ENCODE measurements at regions not wholly inside any gene's neighbourhood (a gene's known extent, or its start where the extent isn't known, plus 50 kb on each side); places are given as distances from the start of the nearest gene placed in this dataset.
"Not testable (repeated sequence)": the region's sequence is repeated elsewhere in the genome, so short reads cannot be mapped to it uniquely, and the experiment has no call there.

DNA sequence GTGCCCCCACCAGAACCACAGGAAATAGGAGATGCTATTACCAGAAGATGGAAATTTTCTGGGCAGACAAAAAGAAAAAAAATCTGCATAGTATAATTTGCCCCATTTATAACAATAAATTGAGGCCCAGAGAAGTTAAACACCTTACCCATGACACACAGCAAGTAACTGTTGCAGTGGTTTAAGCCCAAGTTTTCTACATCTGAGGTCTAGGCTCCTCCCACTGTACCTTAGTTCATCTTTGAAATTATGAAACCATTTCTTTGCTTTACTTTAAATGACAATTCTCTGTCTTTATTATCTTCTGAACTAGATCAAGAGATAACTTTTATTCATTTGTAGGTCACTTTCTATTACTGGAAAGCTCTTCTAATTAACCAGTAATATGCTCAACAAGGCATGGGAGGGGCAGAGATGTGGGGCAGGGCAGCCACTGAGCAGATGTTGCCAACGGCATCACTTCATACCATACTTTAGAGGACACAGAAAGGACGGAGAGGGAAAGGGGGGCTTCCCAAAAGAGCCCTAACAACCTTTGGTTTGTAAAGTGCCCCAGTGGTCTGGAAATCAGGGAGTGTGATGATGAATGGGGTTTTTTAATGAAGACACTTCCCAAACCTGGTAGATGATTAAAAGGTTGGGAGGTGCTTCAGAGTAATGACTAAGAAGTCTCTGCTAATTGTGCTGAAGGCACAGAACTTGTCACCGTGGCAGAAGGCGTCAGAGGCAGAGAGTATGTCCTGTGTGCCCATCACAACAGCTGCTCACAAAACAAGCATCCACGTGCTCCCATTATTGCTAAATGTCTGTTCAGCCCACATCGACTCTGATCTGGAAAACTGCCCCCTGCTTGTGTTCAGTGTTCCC, 342.5 kb downstream of the SHQ1 start:
- Histone ChIP-seq H3K36me3 (replicated peaks; ENCODE audit: insufficient read depth, low read depth) (no peaks in the 10 kb centered on the region), H3K79me2 (no peaks in the 10 kb centered on the region), H3K4me3 (no peak overlapping the region), H4K20me1 (ENCODE audit: insufficient read depth, poor library complexity, severe bottlenecking) (no peaks in the 10 kb centered on the region), H3K4me1 (ENCODE audit: insufficient read depth) (no peaks in the 10 kb centered on the region), H3K27ac (no peak overlapping the region), H3K9me3 (ENCODE audit: low read depth) (no peaks in the 10 kb centered on the region), H3K4me2 (no peak overlapping the region), H3K9me2 (replicated peaks; ENCODE audit: insufficient read depth) (no peaks in the 10 kb centered on the region), H2AFZ (no peak overlapping the region), H3K27me3 (no peaks in the 10 kb centered on the region)
- no peak for DNase-seq (ENCODE audit: low spot score)
- 85% methylated on average over 6 of the region's 6 CpGs for WGBS (ENCODE audit: low lambda C conversion rate, missing lambda C conversion rate)
- TF ChIP-seq EZH2 (IDR thresholded peaks at IDR 0.05; ENCODE audit: borderline replicate concordance) = no peak
- TF ChIP-seq, protein P1, sequence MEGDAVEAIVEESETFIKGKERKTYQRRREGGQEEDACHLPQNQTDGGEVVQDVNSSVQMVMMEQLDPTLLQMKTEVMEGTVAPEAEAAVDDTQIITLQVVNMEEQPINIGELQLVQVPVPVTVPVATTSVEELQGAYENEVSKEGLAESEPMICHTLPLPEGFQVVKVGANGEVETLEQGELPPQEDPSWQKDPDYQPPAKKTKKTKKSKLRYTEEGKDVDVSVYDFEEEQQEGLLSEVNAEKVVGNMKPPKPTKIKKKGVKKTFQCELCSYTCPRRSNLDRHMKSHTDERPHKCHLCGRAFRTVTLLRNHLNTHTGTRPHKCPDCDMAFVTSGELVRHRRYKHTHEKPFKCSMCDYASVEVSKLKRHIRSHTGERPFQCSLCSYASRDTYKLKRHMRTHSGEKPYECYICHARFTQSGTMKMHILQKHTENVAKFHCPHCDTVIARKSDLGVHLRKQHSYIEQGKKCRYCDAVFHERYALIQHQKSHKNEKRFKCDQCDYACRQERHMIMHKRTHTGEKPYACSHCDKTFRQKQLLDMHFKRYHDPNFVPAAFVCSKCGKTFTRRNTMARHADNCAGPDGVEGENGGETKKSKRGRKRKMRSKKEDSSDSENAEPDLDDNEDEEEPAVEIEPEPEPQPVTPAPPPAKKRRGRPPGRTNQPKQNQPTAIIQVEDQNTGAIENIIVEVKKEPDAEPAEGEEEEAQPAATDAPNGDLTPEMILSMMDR (IDR thresholded peaks at IDR 0.05; ENCODE audit: poor library complexity) = no peak
- no peak for TF ChIP-seq EZH2phosphoT487 (IDR thresholded peaks at IDR 0.05; ENCODE audit: low read depth, severe bottlenecking, unreplicated experiment)

DNA sequence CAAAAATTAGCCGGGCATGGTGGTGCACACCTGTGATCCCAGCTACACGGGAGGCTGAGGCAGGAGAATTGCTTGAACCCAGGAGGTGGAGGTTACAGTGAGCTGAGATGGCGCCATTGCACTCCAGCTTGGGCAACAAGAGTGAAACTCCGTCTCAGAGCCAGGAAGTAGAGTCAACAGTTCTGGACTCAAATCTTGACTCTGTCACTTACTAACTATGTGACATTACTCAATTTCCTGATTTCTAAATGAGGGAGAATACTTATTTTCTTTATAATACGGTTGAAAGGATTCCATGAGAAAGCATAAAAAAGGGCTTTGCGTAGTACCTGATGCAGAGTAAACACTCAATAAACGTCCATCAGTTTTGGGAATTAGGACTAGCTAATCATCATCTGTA, 350.7 kb downstream of the SHQ1 start:
- H4K20me1 ChIP-seq (ENCODE audit: insufficient read depth, poor library complexity, severe bottlenecking); DNase-seq (ENCODE audit: low spot score); H3K4me1 ChIP-seq (ENCODE audit: insufficient read depth); H3K4me3 ChIP-seq; H3K36me3 ChIP-seq (replicated peaks; ENCODE audit: insufficient read depth, low read depth); H3K9me3 ChIP-seq (ENCODE audit: low read depth); H3K27ac ChIP-seq; H3K27me3 ChIP-seq; H2AFZ ChIP-seq; H3K9me2 ChIP-seq (replicated peaks; ENCODE audit: insufficient read depth); H3K4me2 ChIP-seq; H3K79me2 ChIP-seq: not testable (repeated sequence)
- WGBS (ENCODE audit: low lambda C conversion rate, missing lambda C conversion rate) = 98% methylated on average over 7 of the region's 7 CpGs

DNA sequence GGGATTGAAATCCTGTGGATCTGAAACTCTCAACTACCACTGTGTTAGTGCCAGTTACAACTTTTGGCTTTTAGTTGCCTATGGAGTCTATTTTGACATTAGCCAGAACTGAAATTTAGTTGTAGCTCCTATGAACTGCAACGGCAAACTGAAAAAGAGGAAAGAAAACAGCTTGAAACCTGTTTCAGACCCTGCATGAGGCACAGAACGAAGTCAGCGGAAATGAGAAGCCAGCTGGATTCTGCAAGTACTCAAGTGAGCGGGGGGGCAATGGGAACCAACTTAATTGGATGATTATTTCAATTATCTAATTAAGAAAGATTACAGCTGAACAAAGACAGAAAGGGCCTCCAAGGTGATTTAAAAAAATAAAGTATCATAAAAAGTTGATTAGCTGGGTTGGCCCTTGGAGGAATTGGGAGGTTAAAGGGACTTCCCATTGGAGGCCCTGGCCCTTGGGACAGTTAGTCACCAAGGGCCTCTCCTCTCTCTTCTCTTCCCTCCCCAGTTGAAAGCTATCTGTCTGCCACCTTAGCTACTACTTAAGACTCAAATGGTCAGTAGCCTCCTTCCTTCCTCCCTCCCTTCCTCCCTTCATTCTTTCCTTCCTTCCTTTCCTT, 352.1 kb downstream of the SHQ1 start:
- H3K4me1 ChIP-seq (ENCODE audit: insufficient read depth) = no peaks in the 10 kb centered on the region
- no peaks in the 10 kb centered on the region for H4K20me1 ChIP-seq (ENCODE audit: insufficient read depth, poor library complexity, severe bottlenecking)
- H3K27ac ChIP-seq = no peak overlapping the region
- no peak overlapping the region for H3K4me3 ChIP-seq
- 64% methylated on average over 4 of the region's 4 CpGs for WGBS (ENCODE audit: low lambda C conversion rate, missing lambda C conversion rate)
- DNase-seq (ENCODE audit: low spot score) = no peak
- no peaks in the 10 kb centered on the region for H3K27me3 ChIP-seq
- no peaks in the 10 kb centered on the region for H3K9me2 ChIP-seq (replicated peaks; ENCODE audit: insufficient read depth)
- no peaks in the 10 kb centered on the region for H3K79me2 ChIP-seq
- H3K36me3 ChIP-seq (replicated peaks; ENCODE audit: insufficient read depth, low read depth) = no peaks in the 10 kb centered on the region
- H3K9me3 ChIP-seq (ENCODE audit: low read depth) = no peaks in the 10 kb centered on the region
- no peak overlapping the region for H2AFZ ChIP-seq
- TF ChIP-seq, protein P1 (IDR thresholded peaks at IDR 0.05; ENCODE audit: poor library complexity) = no peak
- TF ChIP-seq EZH2phosphoT487 (IDR thresholded peaks at IDR 0.05; ENCODE audit: low read depth, severe bottlenecking, unreplicated experiment) = no peak
- TF ChIP-seq EZH2 (IDR thresholded peaks at IDR 0.05; ENCODE audit: borderline replicate concordance) = no peak
- no peak overlapping the region for H3K4me2 ChIP-seq

DNA sequence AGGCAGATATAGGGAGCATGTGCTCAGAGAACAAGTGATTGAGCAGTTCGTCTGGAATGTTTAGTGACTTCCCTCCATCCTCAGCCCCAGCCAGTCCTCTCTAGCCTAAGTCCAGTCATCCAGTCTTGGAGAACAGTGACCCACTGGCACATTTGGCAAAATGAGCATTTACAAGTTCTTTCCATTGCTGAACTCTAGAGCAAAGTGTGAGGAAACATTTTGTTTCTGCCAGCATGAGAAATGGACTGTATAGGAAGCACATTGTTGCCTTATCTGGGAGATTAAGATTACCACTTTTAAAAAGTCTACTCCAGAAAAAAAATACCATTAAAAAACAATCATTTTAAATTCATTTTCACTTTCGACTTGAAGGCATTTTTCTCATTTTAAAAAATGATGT, 353.6 kb downstream of the SHQ1 start:
- no peaks in the 10 kb centered on the region for H4K20me1 ChIP-seq (ENCODE audit: insufficient read depth, poor library complexity, severe bottlenecking)
- no peaks in the 10 kb centered on the region for H3K4me1 ChIP-seq (ENCODE audit: insufficient read depth)
- H3K36me3 ChIP-seq (replicated peaks; ENCODE audit: insufficient read depth, low read depth) = no peaks in the 10 kb centered on the region
- no peak overlapping the region for H3K4me2 ChIP-seq
- H3K27me3 ChIP-seq = no peaks in the 10 kb centered on the region
- no peaks in the 10 kb centered on the region for H3K9me3 ChIP-seq (ENCODE audit: low read depth)
- TF ChIP-seq EZH2phosphoT487 (IDR thresholded peaks at IDR 0.05; ENCODE audit: low read depth, severe bottlenecking, unreplicated experiment) (no peak), EZH2 (IDR thresholded peaks at IDR 0.05; ENCODE audit: borderline replicate concordance) (no peak)
- DNase-seq (ENCODE audit: low spot score) = no peak
- no peak overlapping the region for H3K27ac ChIP-seq
- no peak overlapping the region for H3K4me3 ChIP-seq
- no peaks in the 10 kb centered on the region for H3K9me2 ChIP-seq (replicated peaks; ENCODE audit: insufficient read depth)
- no peaks in the 10 kb centered on the region for H3K79me2 ChIP-seq
- WGBS (ENCODE audit: low lambda C conversion rate, missing lambda C conversion rate) = 71% methylated on average over 2 of the region's 2 CpGs
- no peak overlapping the region for H2AFZ ChIP-seq

Data from hepatocyte (in vitro differentiated cells).